CD14-positive monocyte (primary cell): ENCODE measurements at regions not wholly inside any gene's neighbourhood (a gene's known extent, or its start where the extent isn't known, plus 50 kb on each side); places are given as distances from the start of the nearest gene placed in this dataset.

Source experiments
- DNase-seq, 3 donors: peaks; one replicate each; pipeline ENCODE4 v3.0.0-alpha.2; 2011 to 2022
- H2AFZ ChIP-seq: 2 replicates; pipeline ENCODE4 v1.6.0; 2012; ENCODE audit warnings: mild to moderate bottlenecking, low read depth, low read length, inconsistent platforms; ENCODE audit not compliant: insufficient read depth, poor library complexity, severe bottlenecking
- H3K27ac ChIP-seq, 2 donors: 1 replicate in 1 of 2; 2 replicates in 1 of 2; pipeline ENCODE4 v1.5.1; 2012 to 2013; ENCODE audit warnings: low read length in 2 of 2, control low read depth in 1 of 2, inconsistent platforms in 1 of 2, low read depth in 1 of 2, mild to moderate bottlenecking in 1 of 2
- H3K27me3 ChIP-seq, 2 donors: one replicate each; pipeline versions ENCODE4 v1.6.0 to v1.6.1; 2011 to 2013; ENCODE audit warnings: low read length in 2 of 2; ENCODE audit not compliant: control insufficient read depth in 2 of 2, insufficient read depth in 2 of 2
- H3K36me3 ChIP-seq, 2 donors: replicated peaks in 1 of 2; 1 replicate in 1 of 2; 2 replicates in 1 of 2; pipeline versions ENCODE4 v1.5.1 to v1.6.1; 2012 to 2013; ENCODE audit warnings: low read length in 2 of 2, control low read depth in 1 of 2, inconsistent platforms in 1 of 2, mild to moderate bottlenecking in 1 of 2; ENCODE audit not compliant: insufficient read depth in 2 of 2, control insufficient read depth in 1 of 2
- H3K4me1 ChIP-seq, 2 donors: 1 replicate in 1 of 2; 2 replicates in 1 of 2; pipeline versions ENCODE4 v1.5.1 to v1.6.1; 2012 to 2013; ENCODE audit warnings: low read length in 2 of 2, control low read depth in 1 of 2, inconsistent platforms in 1 of 2, mild to moderate bottlenecking in 1 of 2, moderate library complexity in 1 of 2; ENCODE audit not compliant: insufficient read depth in 2 of 2, control insufficient read depth in 1 of 2
- H3K4me2 ChIP-seq: replicated peaks from 2 replicates; pipeline ENCODE3; 2012; ENCODE audit warnings: low read length, moderate library complexity, mild to moderate bottlenecking; ENCODE audit not compliant: poor library complexity, severe bottlenecking; ENCODE audit errors: extremely low read depth
- H3K4me3 ChIP-seq, 3 experiments: fragments of 200-600 bp in 1 of 3; sonication (generic) in 1 of 3; replicated peaks in 1 of 3; 1 replicate in 2 of 3; 2 replicates in 1 of 3; pipeline ENCODE4 v1.5.1; 2011 to 2013; ENCODE audit warnings: low read length in 3 of 3, mild to moderate bottlenecking in 3 of 3, control low read depth in 2 of 3, low read depth in 2 of 3, inconsistent platforms in 1 of 3, moderate library complexity in 1 of 3
- H3K79me2 ChIP-seq: 2 replicates; pipeline ENCODE4 v1.6.0; 2012; ENCODE audit warnings: mild to moderate bottlenecking, control low read depth, inconsistent platforms, low read length, moderate library complexity; ENCODE audit not compliant: insufficient read depth
- H3K9ac ChIP-seq: 2 replicates; pipeline ENCODE4 v1.6.0; 2017; ENCODE audit warnings: low read length, mild to moderate bottlenecking; ENCODE audit not compliant: insufficient read depth, poor library complexity, severe bottlenecking
- H3K9me3 ChIP-seq, 2 donors: replicated peaks in 1 of 2; 1 replicate in 1 of 2; 2 replicates in 1 of 2; pipeline versions ENCODE4 v1.5.1 to v1.6.1; 2012 to 2013; ENCODE audit warnings: low read length in 2 of 2, control low read depth in 1 of 2; ENCODE audit not compliant: control insufficient read depth in 1 of 2, insufficient read depth in 1 of 2
- H4K20me1 ChIP-seq: 2 replicates; pipeline ENCODE4 v1.6.0; 2012; ENCODE audit warnings: mild to moderate bottlenecking, low read length, control low read depth, moderate library complexity; ENCODE audit not compliant: insufficient read depth
- H3K27ac Mint-ChIP-seq, 7 donors: one replicate each; pipeline ENCODE4 v1.8.0; 2020; ENCODE audit warnings: mild to moderate bottlenecking in 7 of 7, mixed read lengths in 7 of 7, moderate library complexity in 6 of 7, inconsistent platforms in 2 of 7
- H3K27me3 Mint-ChIP-seq, 3 donors: one replicate each; pipeline ENCODE4 v1.8.0; 2021 to 2022; ENCODE audit warnings: low read depth in 3 of 3, mild to moderate bottlenecking in 3 of 3, mixed read lengths in 3 of 3, moderate library complexity in 3 of 3, inconsistent platforms in 1 of 3
- H3K36me3 Mint-ChIP-seq, 2 donors: one replicate each; pipeline ENCODE4 v1.8.0; 2020; ENCODE audit warnings: mixed read lengths in 2 of 2, inconsistent platforms in 1 of 2, mild to moderate bottlenecking in 1 of 2
- H3K4me1 Mint-ChIP-seq: one replicate; pipeline ENCODE4 v1.8.0; 2020; ENCODE audit warnings: mild to moderate bottlenecking, mixed read lengths
- H3K4me3 Mint-ChIP-seq, 2 donors: one replicate each; pipeline ENCODE4 v1.8.0; 2020; ENCODE audit warnings: mild to moderate bottlenecking in 2 of 2, mixed read lengths in 2 of 2, moderate library complexity in 1 of 2
- H3K9me3 Mint-ChIP-seq, 7 donors: one replicate each; pipeline ENCODE4 v1.8.0; 2020 to 2022; ENCODE audit warnings: mixed read lengths in 7 of 7, mild to moderate bottlenecking in 6 of 7, moderate library complexity in 6 of 7, inconsistent platforms in 2 of 7
- WGBS: methylation state at CpG from one replicate; pipeline ENCODE4 v1.1.5; 2013; ENCODE audit warnings: missing lambda C conversion rate; ENCODE audit not compliant: insufficient coverage; 5-methylcytosine and 5-hydroxymethylcytosine counted together
- intact Hi-C, 2 donors: fragments of 100-400 bp; cut with micrococcal nuclease; formaldehyde crosslinking; loops; one replicate each; pipeline versions ENCODE4 v1.15.0 to v1.15.1; 2023
- TF ChIP-seq, protein P1 (sequence below): fragments of 200-600 bp; IDR thresholded peaks from one replicate; pipeline ENCODE4 v1.8.0; 2022; ENCODE audit warnings: antibody characterized with exemption, mild to moderate bottlenecking

- no peak overlapping the region for H2AFZ ChIP-seq
These were observed 53.1 kb downstream of the GGTLC2 start for GRCh38 chr22:22697377-22698117.

DNA sequence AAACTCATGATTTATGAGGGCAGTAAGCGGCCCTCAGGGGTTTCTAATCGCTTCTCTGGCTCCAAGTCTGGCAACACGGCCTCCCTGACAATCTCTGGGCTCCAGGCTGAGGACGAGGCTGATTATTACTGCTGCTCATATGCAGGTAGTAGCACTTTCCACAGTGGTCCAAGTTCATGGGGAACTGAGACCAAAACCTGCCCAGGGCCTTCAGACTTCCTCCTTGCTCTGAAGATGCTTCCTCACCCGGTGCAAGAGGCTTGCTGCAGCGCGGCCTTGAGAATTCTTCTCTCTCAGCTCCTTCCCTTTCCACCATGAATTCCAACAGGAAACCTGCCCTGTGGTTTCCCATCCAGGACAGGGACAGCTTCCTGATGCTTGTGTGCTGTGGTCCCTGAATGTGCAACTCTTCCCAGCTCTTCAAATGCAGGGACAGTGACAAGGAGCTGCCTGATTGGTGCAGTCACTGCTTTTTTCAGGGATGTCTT lies 53.9 kb downstream of the GGTLC2 start:
- Mint-ChIP-seq H3K4me3 (no peak overlapping the region), H3K9me3 (no peaks in the 10 kb centered on the region), H3K27ac (peak overlapping the region in 1 of 7 donors; percentile 64), H3K27me3 (peaks cover 3 to 5% (median 4%) of the 10 kb centered on the region in 3 donors), H3K4me1 (peaks cover 6% of the 10 kb centered on the region), H3K36me3 (no peaks in the 10 kb centered on the region)
- H3K4me1 ChIP-seq: no peaks in the 10 kb centered on the region
- no peak overlapping the region for H3K4me3 ChIP-seq
- no peaks in the 10 kb centered on the region for H3K9me3 ChIP-seq
- no peaks in the 10 kb centered on the region for H4K20me1 ChIP-seq
- TF ChIP-seq, protein P1, sequence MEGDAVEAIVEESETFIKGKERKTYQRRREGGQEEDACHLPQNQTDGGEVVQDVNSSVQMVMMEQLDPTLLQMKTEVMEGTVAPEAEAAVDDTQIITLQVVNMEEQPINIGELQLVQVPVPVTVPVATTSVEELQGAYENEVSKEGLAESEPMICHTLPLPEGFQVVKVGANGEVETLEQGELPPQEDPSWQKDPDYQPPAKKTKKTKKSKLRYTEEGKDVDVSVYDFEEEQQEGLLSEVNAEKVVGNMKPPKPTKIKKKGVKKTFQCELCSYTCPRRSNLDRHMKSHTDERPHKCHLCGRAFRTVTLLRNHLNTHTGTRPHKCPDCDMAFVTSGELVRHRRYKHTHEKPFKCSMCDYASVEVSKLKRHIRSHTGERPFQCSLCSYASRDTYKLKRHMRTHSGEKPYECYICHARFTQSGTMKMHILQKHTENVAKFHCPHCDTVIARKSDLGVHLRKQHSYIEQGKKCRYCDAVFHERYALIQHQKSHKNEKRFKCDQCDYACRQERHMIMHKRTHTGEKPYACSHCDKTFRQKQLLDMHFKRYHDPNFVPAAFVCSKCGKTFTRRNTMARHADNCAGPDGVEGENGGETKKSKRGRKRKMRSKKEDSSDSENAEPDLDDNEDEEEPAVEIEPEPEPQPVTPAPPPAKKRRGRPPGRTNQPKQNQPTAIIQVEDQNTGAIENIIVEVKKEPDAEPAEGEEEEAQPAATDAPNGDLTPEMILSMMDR: no peak
- no peaks in the 10 kb centered on the region for H3K27me3 ChIP-seq
- H3K79me2 ChIP-seq: no peaks in the 10 kb centered on the region
- WGBS: 37% methylated on average over 6 of the region's 7 CpGs
- no peaks in the 10 kb centered on the region for H3K36me3 ChIP-seq
- H3K9ac ChIP-seq: no peak overlapping the region
- H3K27ac ChIP-seq: no peak overlapping the region
- DNase-seq: peak in 1 of 3 donors; percentile 34
- intact Hi-C loops: no loop called here
- H2AFZ ChIP-seq: no peak overlapping the region
- H3K4me2 ChIP-seq: no peak overlapping the region

More at GRCh38 chr22:22697377-22698117, 53.1 kb downstream of the GGTLC2 start:
- no peak overlapping the region for H3K4me3 ChIP-seq
- no peaks in the 10 kb centered on the region for H3K36me3 Mint-ChIP-seq
- H3K4me3 Mint-ChIP-seq: no peak overlapping the region
- H3K36me3 ChIP-seq: no peaks in the 10 kb centered on the region
- TF ChIP-seq, protein P1: no peak
- peaks cover 13% of the 10 kb centered on the region for H3K4me1 Mint-ChIP-seq
- no peak for DNase-seq
- no peaks in the 10 kb centered on the region for H3K9me3 Mint-ChIP-seq
- H3K27ac Mint-ChIP-seq: no peak overlapping the region
- no peaks in the 10 kb centered on the region for H3K79me2 ChIP-seq
- no peak overlapping the region for H3K27ac ChIP-seq
- peaks cover 5 to 7% of the 10 kb centered on the region in 2 donors for H3K4me1 ChIP-seq
- WGBS: 73% methylated on average over 6 of the region's 12 CpGs
- no peaks in the 10 kb centered on the region for H3K9me3 ChIP-seq
- no peaks in the 10 kb centered on the region for H3K27me3 ChIP-seq
- intact Hi-C loops: no loop called here
- peaks cover 3 to 6% (median 4%) of the 10 kb centered on the region in 3 donors for H3K27me3 Mint-ChIP-seq
- H4K20me1 ChIP-seq: no peaks in the 10 kb centered on the region
- no peak overlapping the region for H3K4me2 ChIP-seq
- H3K9ac ChIP-seq: no peak overlapping the region
